AG09319 (cell line): ENCODE measurements at regions not wholly inside any gene's neighbourhood (a gene's known extent, or its start where the extent isn't known, plus 50 kb on each side); places are given as distances from the start of the nearest gene placed in this dataset.

Source experiments
- DNase-seq: peaks from one replicate; pipeline ENCODE4 v3.0.0-alpha.2; 2010; ENCODE audit warnings: low read depth; ENCODE audit errors: extremely low read depth
- CTCF ChIP-seq: IDR thresholded peaks from 2 replicates; pipeline ENCODE4 v1.5.1; 2011; ENCODE audit warnings: low read depth, mild to moderate bottlenecking, inconsistent platforms, low read length, moderate library complexity

- no peak for TF ChIP-seq CTCF
- no peak for DNase-seq
These were observed 86.1 kb downstream of the C5orf15 start for GRCh38 chr5:133882389-133882695.

GRCh38 chr5:133881576-133882388 is 86.6 kb downstream of the C5orf15 start:
- no peak for TF ChIP-seq CTCF
- DNase-seq, result no peak

- no peak for TF ChIP-seq CTCF
- no peak for DNase-seq
These were observed 90.2 kb downstream of the C5orf15 start for GRCh38 chr5:133878236-133878555.

- no peak for DNase-seq
- TF ChIP-seq CTCF, result no peak
These were observed 90.8 kb downstream of the C5orf15 start for GRCh38 chr5:133877351-133878235.

GRCh38 chr5:133876266-133876665 is 92.2 kb downstream of the C5orf15 start:
- DNase-seq, result no peak
- TF ChIP-seq CTCF, result no peak

- no peak for TF ChIP-seq CTCF
- DNase-seq, result no peak
These were observed 93.2 kb downstream of the C5orf15 start for GRCh38 chr5:133875179-133875578.

- no peak for TF ChIP-seq CTCF
- DNase-seq, result no peak
These were observed 95.0 kb downstream of the C5orf15 start for GRCh38 chr5:133873449-133873848.
